GM19468 (cell line): ENCODE measurements at regions not wholly inside any gene's neighbourhood (a gene's known extent, or its start where the extent isn't known, plus 50 kb on each side); places are given as distances from the start of the nearest gene placed in this dataset.

Experiments
- ATAC-seq: cut with Tn5 transposase; IDR thresholded peaks from one replicate; pipeline ENCODE4 v1.9.1; 2021; ENCODE audit warnings: mild to moderate bottlenecking, moderate library complexity, moderate number of reproducible peaks; ENCODE audit not compliant: unreplicated experiment; ENCODE audit errors: extremely low read depth

GRCh38 chr11:122327528-122327927, 211.5 kb upstream of the BLID start:
- ATAC-seq = no peak

GRCh38 chr11:122323754-122324421, 207.9 kb upstream of the BLID start:
- no peak for ATAC-seq

- no peak for ATAC-seq
These were observed 206.3 kb upstream of the BLID start for GRCh38 chr11:122322329-122322728.

- no peak for ATAC-seq
These were observed 204.7 kb upstream of the BLID start for GRCh38 chr11:122320671-122321070.

GRCh38 chr11:122319691-122320620, 203.9 kb upstream of the BLID start:
- no peak for ATAC-seq

GRCh38 chr11:122319085-122319484, 203.1 kb upstream of the BLID start:
- ATAC-seq = no peak

GRCh38 chr11:122317305-122317704, 201.3 kb upstream of the BLID start:
- ATAC-seq = no peak

GRCh38 chr11:122313581-122313980, 197.6 kb upstream of the BLID start:
- no peak for ATAC-seq

- ATAC-seq = no peak
These were observed 195.3 kb upstream of the BLID start for GRCh38 chr11:122311216-122311755.

GRCh38 chr11:122310766-122311165, 194.8 kb upstream of the BLID start:
- no peak for ATAC-seq

- no peak for ATAC-seq
These were observed 193.4 kb upstream of the BLID start for GRCh38 chr11:122309262-122309925.

GRCh38 chr11:122308226-122308625, 192.2 kb upstream of the BLID start:
- ATAC-seq = no peak

- no peak for ATAC-seq
These were observed 191.5 kb upstream of the BLID start for GRCh38 chr11:122307476-122308035.

GRCh38 chr11:122306831-122307391, 190.9 kb upstream of the BLID start:
- no peak for ATAC-seq

- ATAC-seq = no peak
These were observed 189.7 kb upstream of the BLID start for GRCh38 chr11:122305426-122306320.

- no peak for ATAC-seq
These were observed 189.0 kb upstream of the BLID start for GRCh38 chr11:122304973-122305372.

GRCh38 chr11:122304306-122304705, 188.3 kb upstream of the BLID start:
- no peak for ATAC-seq

GRCh38 chr11:122294041-122294440, 178.0 kb upstream of the BLID start:
- ATAC-seq = no peak
